ENCODE measurements at regions not wholly inside any gene's neighbourhood (a gene's known extent, or its start where the extent isn't known, plus 50 kb on each side); places are given as distances from the start of the nearest gene placed in this dataset.
"Not testable (repeated sequence)": the region's sequence is repeated elsewhere in the genome, so short reads cannot be mapped to it uniquely, and the experiment has no call there.

DNA sequence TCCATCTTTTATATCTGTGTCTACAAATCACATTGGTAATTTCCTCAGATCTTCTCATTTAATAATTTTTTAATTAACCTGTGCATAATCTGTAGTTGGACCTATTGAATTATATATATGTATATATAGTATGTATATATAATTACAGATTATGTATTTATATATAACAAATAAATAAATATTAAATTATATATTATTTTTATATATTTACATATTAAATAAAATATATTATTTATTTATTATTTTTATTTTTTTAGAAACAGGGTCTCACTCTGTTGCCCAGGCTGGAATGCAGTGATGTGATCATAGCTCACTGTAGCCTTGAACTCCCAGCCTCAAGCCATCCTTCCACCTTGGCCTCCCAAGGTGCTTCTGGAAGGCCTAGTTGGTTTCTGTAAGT, 197.9 kb downstream of the FGF9 start:
- Histone ChIP-seq H3K4me1 (ENCODE audit: insufficient read depth, low read length) (no peaks in the 10 kb centered on the region), H3K36me3 (ENCODE audit: insufficient read depth, low read length) (no peaks in the 10 kb centered on the region), H2AFZ (ENCODE audit: low read depth, low read length) (no peak overlapping the region), H3K27me3 (ENCODE audit: insufficient read depth, low read length) (no peaks in the 10 kb centered on the region), H3K9me3 (ENCODE audit: low read length) (no peaks in the 10 kb centered on the region), H3K4me3 (ENCODE audit: low read length) (no peak overlapping the region)

DNA sequence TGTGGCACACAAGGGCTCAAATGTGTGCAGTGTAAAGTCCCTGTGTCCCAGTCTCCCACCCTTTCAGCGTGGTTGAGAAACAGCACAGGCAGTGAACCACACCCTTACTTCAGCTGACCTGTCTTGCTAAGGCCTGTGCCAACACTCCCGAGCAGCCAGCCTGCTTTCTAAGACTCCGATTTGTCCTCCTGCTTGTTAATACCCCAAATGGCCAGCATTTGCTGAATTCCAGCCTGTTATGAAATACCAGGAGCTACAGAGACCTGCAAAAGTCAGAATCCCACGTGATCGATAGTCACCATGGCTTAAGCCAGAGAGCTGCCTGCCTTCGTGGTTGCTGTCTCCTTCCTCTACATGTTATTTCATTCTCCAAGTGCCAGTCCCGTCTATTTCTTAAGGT, 200.5 kb downstream of the FGF9 start:
- Histone ChIP-seq H2AFZ (ENCODE audit: low read depth, low read length) (no peak overlapping the region), H3K9me3 (ENCODE audit: low read length) (no peaks in the 10 kb centered on the region), H3K4me1 (ENCODE audit: insufficient read depth, low read length) (no peaks in the 10 kb centered on the region), H3K36me3 (ENCODE audit: insufficient read depth, low read length) (no peaks in the 10 kb centered on the region), H3K4me3 (ENCODE audit: low read length) (no peak overlapping the region), H3K27me3 (ENCODE audit: insufficient read depth, low read length) (no peaks in the 10 kb centered on the region)

DNA sequence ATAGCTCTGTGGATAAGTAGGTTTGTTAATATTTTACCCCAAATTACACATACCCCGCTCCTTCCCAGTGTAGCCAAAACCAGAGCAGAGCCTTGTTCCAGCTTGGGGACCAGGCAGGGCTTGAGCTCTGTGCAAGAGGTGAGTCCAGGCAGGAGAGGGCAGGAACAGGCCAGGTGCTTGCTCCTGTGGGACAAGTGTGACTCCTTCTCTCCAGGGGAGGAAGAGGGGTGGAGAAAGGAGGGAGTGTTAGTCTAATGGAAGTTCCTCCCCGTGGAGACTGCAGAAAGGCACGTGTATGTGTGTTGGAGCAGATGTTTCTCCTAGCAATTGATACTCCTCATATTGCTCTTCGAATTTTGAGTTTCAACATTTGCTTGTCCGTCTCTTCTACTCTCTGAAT, 201.0 kb downstream of the FGF9 start:
- Histone ChIP-seq H2AFZ (ENCODE audit: low read depth, low read length) (no peak overlapping the region), H3K4me1 (ENCODE audit: insufficient read depth, low read length) (no peaks in the 10 kb centered on the region)

DNA sequence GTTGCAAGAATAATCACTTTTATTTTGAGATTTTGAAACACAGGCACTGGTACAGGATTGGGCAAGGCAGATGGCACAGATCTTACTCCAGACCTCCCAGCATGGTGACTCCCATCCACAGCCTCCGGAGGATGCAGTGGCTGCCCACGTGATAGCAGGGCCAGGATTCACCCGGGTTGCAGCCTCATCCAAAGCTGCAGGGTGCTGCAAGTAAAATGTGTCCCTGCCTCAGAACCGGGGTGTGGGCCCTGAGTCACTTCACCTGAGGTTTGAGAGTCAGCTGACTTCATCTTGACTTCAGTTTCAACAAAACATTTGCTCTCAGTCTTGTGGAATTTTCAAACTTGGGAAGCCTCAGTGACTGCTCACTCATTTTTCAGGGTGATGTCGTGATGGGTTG, 201.9 kb downstream of the FGF9 start:
- no peaks in the 10 kb centered on the region for H3K9me3 ChIP-seq (ENCODE audit: low read length)
- H2AFZ ChIP-seq (ENCODE audit: low read depth, low read length), result no peak overlapping the region

More for the DNA sequence above, 201.0 kb downstream of the FGF9 start:
- Histone ChIP-seq H3K4me3 (ENCODE audit: low read length) (no peak overlapping the region), H3K36me3 (ENCODE audit: insufficient read depth, low read length) (no peaks in the 10 kb centered on the region), H3K27me3 (ENCODE audit: insufficient read depth, low read length) (no peaks in the 10 kb centered on the region), H3K9me3 (ENCODE audit: low read length) (no peaks in the 10 kb centered on the region)

DNA sequence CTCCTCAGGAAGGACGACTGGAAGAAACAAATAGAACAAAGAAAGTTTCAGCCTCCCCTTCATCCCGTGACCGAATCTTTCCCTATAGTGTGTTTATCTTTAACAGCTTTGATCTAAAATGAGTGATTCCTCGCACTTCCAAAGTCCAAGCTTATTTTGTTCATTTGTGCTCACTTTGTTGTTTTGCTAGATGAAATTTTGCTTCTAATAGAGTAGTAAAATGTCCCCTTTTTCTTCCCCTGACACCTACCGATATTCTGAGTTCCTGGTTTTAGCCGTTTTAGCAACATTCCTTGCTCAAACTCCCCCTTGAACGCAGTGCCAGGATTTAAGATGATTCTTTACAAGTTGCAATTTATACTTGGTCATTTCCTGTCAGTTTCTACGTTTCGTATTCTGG, 204.2 kb downstream of the FGF9 start:
- Histone ChIP-seq H3K4me3 (ENCODE audit: low read length) (no peak overlapping the region), H3K9me3 (ENCODE audit: low read length) (no peaks in the 10 kb centered on the region), H3K36me3 (ENCODE audit: insufficient read depth, low read length) (no peaks in the 10 kb centered on the region), H3K4me1 (ENCODE audit: insufficient read depth, low read length) (no peaks in the 10 kb centered on the region), H2AFZ (ENCODE audit: low read depth, low read length) (no peak overlapping the region), H3K27me3 (ENCODE audit: insufficient read depth, low read length) (no peaks in the 10 kb centered on the region)

More for the DNA sequence above, 201.9 kb downstream of the FGF9 start:
- Histone ChIP-seq H3K4me1 (ENCODE audit: insufficient read depth, low read length) (no peaks in the 10 kb centered on the region), H3K4me3 (ENCODE audit: low read length) (no peak overlapping the region), H3K27me3 (ENCODE audit: insufficient read depth, low read length) (no peaks in the 10 kb centered on the region), H3K36me3 (ENCODE audit: insufficient read depth, low read length) (no peaks in the 10 kb centered on the region)

DNA sequence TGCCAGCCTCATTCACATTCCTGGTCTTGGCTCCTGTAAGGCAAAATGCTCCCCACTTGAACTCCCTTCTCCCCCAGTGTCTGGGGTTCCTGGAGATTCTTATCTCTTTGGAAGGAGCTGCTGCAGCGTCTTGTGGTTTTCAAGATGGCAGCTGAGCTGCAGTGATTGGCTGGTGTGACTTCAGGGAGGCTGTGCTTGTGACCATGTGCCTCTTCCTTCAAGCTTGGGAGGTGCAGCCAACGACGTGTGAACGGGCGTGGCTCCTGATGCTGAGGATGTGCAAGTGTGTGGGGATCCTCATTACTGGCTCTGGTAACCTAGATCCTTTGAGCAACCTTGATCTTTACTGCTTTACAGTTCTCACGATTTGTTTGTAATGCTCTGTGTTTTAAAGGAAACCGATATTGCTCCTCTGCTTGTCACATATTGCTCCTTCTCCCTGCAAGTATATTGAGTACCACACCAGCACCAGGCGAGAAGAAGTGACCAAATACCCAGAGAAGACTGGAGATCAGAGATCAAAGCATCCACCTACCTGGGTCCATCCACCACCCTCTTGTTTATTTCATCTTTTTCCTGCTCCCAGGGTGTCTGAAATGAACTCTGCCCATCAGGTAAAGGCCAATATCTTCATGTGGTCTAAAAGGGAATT, 208.5 kb downstream of the FGF9 start:
- H3K4me1 ChIP-seq (ENCODE audit: insufficient read depth, low read length), result no peaks in the 10 kb centered on the region
- H3K4me3 ChIP-seq (ENCODE audit: low read length), result no peak overlapping the region
- no peaks in the 10 kb centered on the region for H3K36me3 ChIP-seq (ENCODE audit: insufficient read depth, low read length)
- no peaks in the 10 kb centered on the region for H3K9me3 ChIP-seq (ENCODE audit: low read length)
- H3K27me3 ChIP-seq (ENCODE audit: insufficient read depth, low read length), result no peaks in the 10 kb centered on the region
- H2AFZ ChIP-seq (ENCODE audit: low read depth, low read length), result no peak overlapping the region

DNA sequence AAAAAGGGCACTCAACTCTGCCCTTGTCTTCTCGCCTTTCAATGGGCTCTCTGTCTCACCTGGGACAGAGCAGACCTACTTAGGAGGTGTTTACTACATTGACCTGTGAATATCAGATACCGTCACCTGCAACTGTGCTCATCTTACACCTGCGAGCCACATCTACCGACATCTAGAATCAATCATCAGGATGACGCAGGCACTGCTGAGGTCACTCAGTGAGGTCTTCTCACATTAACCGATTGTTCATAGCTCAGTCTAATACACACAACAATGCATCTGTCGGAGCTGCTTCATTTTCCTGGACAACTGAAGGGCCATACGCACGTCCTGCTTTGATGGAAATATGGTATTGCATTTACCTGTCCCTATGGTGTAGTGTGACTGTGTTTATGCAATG, 211.9 kb downstream of the FGF9 start:
- no peaks in the 10 kb centered on the region for H3K27me3 ChIP-seq (ENCODE audit: insufficient read depth, low read length)
- no peak overlapping the region for H3K4me3 ChIP-seq (ENCODE audit: low read length)
- H3K36me3 ChIP-seq (ENCODE audit: insufficient read depth, low read length), result no peaks in the 10 kb centered on the region
- H2AFZ ChIP-seq (ENCODE audit: low read depth, low read length), result no peak overlapping the region
- no peaks in the 10 kb centered on the region for H3K4me1 ChIP-seq (ENCODE audit: insufficient read depth, low read length)
- no peaks in the 10 kb centered on the region for H3K9me3 ChIP-seq (ENCODE audit: low read length)

DNA sequence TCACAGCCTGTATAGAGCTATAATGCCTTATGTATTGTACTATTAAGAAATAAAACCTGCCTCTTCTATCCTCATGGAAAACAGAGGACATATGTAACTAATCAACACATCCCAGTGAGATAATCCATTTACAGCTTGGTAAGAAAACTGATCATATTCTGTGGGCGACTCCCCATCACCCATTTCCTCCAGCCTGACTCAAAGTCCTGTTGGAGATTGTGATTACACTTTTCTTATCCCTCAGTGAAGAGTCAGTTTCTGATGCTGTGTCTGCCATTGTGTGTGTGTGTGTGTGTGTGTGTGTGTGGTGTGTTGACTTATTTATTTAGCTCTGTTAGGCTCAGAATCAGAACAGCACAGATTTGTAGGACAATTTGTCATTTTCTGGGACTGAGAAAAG, 212.8 kb downstream of the FGF9 start:
- Histone ChIP-seq H2AFZ (ENCODE audit: low read depth, low read length) (no peak overlapping the region), H3K4me1 (ENCODE audit: insufficient read depth, low read length) (no peaks in the 10 kb centered on the region), H3K36me3 (ENCODE audit: insufficient read depth, low read length) (no peaks in the 10 kb centered on the region), H3K4me3 (ENCODE audit: low read length) (no peak overlapping the region), H3K27me3 (ENCODE audit: insufficient read depth, low read length) (no peaks in the 10 kb centered on the region), H3K9me3 (ENCODE audit: low read length) (no peaks in the 10 kb centered on the region)

DNA sequence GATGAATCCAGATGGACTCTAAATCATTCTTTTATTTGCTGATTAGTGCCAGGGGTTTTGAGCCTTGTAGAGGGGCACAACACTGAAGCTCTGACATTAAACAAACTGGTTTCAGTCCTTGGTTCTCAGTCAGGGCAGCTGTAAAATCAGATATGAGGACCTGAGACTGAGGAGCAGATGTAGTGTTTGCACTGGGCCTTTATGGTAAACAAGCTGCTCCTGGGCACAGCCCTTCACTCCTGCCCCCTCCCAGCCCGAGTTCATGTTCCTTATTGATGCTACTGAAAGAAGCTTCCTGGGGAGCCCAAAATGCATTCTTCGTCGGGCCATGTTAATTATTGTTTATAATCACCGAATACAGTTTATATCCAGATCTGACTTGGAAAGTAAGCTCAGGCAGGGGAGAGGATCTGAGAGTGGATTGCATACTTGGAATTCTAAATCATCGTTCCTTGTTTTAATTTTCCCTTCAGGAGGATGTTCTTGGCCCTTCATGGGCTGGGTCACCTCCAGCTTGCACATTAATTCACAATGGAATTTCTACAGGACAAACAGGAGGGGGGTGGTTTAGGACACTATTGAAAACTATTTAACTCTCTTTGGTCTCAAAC, 213.5 kb downstream of the FGF9 start:
- Histone ChIP-seq H3K36me3 (ENCODE audit: insufficient read depth, low read length) (no peaks in the 10 kb centered on the region), H3K4me1 (ENCODE audit: insufficient read depth, low read length) (no peaks in the 10 kb centered on the region), H3K4me3 (ENCODE audit: low read length) (no peak overlapping the region), H3K9me3 (ENCODE audit: low read length) (no peaks in the 10 kb centered on the region), H2AFZ (ENCODE audit: low read depth, low read length) (no peak overlapping the region), H3K27me3 (ENCODE audit: insufficient read depth, low read length) (no peaks in the 10 kb centered on the region)

DNA sequence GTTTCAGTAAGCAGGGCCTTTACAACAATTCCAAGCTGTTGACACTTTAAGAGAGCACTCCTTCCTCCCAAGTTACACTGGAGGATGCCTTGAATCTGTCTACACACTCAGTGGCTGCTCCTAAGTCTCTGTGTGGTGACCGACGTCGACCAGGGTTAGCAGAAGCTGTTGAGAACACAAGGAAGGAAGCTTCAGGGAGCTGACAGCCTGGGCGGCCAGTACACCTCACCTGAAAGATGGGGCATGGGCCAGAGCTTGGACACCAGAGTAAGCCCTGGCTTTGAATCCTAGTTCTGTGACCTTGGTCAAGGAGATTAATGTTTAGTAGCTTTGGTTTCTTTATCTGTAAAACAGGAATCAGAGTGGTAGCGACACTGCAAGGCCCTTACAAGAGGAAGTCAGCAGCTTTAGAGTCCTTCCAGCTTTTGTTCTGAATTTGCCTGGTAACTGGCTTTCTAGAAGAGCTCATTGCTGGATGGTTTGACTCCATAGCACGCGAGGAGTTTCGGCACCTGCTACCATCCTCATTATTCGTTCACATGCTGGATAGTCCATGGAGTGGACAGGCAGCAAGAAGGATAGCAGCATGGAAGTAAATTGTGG, 214.2 kb downstream of the FGF9 start:
- Histone ChIP-seq H3K27me3 (ENCODE audit: insufficient read depth, low read length) (no peaks in the 10 kb centered on the region), H3K4me3 (ENCODE audit: low read length) (no peak overlapping the region), H2AFZ (ENCODE audit: low read depth, low read length) (no peak overlapping the region), H3K9me3 (ENCODE audit: low read length) (no peaks in the 10 kb centered on the region), H3K4me1 (ENCODE audit: insufficient read depth, low read length) (no peaks in the 10 kb centered on the region), H3K36me3 (ENCODE audit: insufficient read depth, low read length) (no peaks in the 10 kb centered on the region)

DNA sequence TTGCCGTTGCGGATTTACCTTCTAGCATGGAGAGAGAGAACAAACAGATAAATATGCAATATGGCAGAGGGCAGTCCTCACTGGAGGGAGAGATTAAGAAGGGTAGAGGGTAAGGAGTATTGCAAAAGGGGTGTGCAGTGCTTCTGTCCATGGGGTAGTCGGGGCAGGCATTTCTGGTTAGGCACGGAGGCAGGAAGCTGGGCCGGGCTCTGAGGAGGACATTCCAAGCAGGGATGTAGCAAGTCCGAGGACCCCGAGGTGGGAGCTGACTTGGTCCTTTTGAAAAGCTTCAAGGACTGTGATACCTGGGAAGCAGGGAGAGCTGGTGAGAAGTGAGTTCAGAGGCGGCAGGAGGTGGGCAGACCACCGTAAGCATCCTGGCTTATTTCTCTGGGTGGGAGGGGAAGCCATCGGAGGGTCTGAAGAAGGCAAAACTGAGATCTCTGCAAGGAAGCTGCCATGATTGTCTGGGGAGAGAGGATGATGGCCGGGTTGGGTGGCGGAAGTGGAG, 214.9 kb downstream of the FGF9 start:
- H3K4me3 ChIP-seq (ENCODE audit: low read length), result no peak overlapping the region

DNA sequence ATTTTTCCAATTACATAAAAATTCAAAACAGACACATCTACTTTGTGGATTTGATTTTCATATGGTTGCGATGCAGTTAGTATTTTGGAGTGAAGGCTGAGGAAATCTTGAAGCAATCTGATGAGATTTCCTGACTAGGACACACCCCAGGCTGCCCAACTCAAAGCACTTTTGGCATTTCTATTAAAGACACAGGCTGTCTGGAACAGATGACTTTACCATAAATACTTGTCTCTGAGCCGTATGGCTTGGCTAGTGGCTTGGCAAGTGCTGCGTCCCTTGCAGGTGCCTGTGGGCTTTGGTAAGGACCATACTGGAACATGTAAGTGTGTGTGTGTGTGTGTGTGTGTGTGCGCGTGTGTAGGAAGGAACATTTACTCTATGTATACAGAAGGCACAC, 218.8 kb downstream of the FGF9 start:
- Histone ChIP-seq H3K9me3 (ENCODE audit: low read length) (no peaks in the 10 kb centered on the region), H3K4me3 (ENCODE audit: low read length) (no peak overlapping the region), H3K36me3 (ENCODE audit: insufficient read depth, low read length) (no peaks in the 10 kb centered on the region), H2AFZ (ENCODE audit: low read depth, low read length) (no peak overlapping the region), H3K27me3 (ENCODE audit: insufficient read depth, low read length) (no peaks in the 10 kb centered on the region), H3K4me1 (ENCODE audit: insufficient read depth, low read length) (no peaks in the 10 kb centered on the region)

More for the DNA sequence above, 214.9 kb downstream of the FGF9 start:
- Histone ChIP-seq H3K4me1 (ENCODE audit: insufficient read depth, low read length) (no peaks in the 10 kb centered on the region), H3K36me3 (ENCODE audit: insufficient read depth, low read length) (no peaks in the 10 kb centered on the region), H2AFZ (ENCODE audit: low read depth, low read length) (no peak overlapping the region), H3K27me3 (ENCODE audit: insufficient read depth, low read length) (no peaks in the 10 kb centered on the region), H3K9me3 (ENCODE audit: low read length) (no peaks in the 10 kb centered on the region)

DNA sequence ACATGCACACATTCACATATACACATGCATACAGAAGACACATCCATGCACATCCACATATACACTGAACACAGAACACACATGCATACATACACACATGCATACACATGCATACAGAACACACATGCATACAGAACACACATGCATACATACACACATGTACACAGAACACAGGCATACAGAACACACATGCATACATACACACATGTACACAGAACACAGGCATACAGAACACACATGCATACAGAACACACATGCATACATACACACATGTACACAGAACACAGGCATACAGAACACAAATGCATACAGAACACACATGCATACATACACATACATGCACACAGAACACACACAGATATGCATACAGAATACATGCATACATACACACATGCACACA, 219.3 kb downstream of the FGF9 start:
- not testable (repeated sequence) for H3K27me3 ChIP-seq (ENCODE audit: insufficient read depth, low read length); H2AFZ ChIP-seq (ENCODE audit: low read depth, low read length); H3K9me3 ChIP-seq (ENCODE audit: low read length); H3K4me3 ChIP-seq (ENCODE audit: low read length); H3K36me3 ChIP-seq (ENCODE audit: insufficient read depth, low read length); H3K4me1 ChIP-seq (ENCODE audit: insufficient read depth, low read length)

Measured in neuron (in vitro differentiated cells).